BJ (cell line): ENCODE measurements at regions not wholly inside any gene's neighbourhood (a gene's known extent, or its start where the extent isn't known, plus 50 kb on each side); places are given as distances from the start of the nearest gene placed in this dataset.

ENCODE experiments used
- CTCF ChIA-PET: fragments of 350-600 bp; formaldehyde crosslinking; extraction: SDS; loops from one replicate; lab custom pipeline; 2021; ENCODE audit warnings: antibody characterized with exemption, inconsistent platforms; lab: Yijun Ruan, JAX
- POLR2A ChIA-PET: fragments of 300-600 bp; sonication (Branson Sonifier 250); formaldehyde crosslinking; extraction: SDS; loops from one replicate; lab custom pipeline; 2021; ENCODE audit warnings: antibody characterized with exemption; lab: Charles Lee
- DNase-seq: peaks from one replicate; pipeline ENCODE4 v3.0.0-alpha.2; 2011; ENCODE audit warnings: low read depth
- H3K27me3 ChIP-seq: 2 replicates; pipeline ENCODE4 v1.6.0; 2011; ENCODE audit warnings: low read length; ENCODE audit not compliant: control insufficient read depth, insufficient read depth
- H3K36me3 ChIP-seq: 2 replicates; pipeline ENCODE4 v1.5.1; 2011; ENCODE audit warnings: low read length; ENCODE audit not compliant: control insufficient read depth, insufficient read depth
- H3K4me3 ChIP-seq: 2 replicates; pipeline ENCODE4 v1.5.1; 2011; ENCODE audit warnings: low read depth, mild to moderate bottlenecking, control low read depth, low read length
- TF ChIP-seq, protein P1 (sequence below): IDR thresholded peaks from 2 replicates; pipeline ENCODE4 v1.5.1; 2011; ENCODE audit warnings: low read depth, mild to moderate bottlenecking, control low read depth, inconsistent platforms, low read length, moderate library complexity; ENCODE audit not compliant: insufficient read depth

DNA sequence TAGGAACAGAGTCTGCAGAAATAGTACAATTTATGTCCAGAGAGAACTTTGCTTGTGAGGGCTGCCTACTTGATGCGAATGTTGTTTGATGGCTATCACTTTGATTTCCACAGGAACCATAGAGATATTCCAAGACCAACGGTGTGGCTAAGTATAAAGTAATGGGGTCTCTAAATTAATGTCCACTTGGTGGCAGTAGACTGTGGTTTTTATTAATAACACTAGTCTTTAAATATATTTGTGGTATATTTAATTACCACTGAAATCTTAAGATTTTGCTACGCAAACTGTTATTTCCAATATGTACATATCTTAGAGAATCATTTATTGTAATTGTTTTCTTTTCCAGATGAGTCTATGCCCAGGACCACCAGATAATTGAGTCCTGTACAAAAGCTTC is 647.9 kb downstream of the PLA2G4A start:
- TF ChIP-seq, protein P1, sequence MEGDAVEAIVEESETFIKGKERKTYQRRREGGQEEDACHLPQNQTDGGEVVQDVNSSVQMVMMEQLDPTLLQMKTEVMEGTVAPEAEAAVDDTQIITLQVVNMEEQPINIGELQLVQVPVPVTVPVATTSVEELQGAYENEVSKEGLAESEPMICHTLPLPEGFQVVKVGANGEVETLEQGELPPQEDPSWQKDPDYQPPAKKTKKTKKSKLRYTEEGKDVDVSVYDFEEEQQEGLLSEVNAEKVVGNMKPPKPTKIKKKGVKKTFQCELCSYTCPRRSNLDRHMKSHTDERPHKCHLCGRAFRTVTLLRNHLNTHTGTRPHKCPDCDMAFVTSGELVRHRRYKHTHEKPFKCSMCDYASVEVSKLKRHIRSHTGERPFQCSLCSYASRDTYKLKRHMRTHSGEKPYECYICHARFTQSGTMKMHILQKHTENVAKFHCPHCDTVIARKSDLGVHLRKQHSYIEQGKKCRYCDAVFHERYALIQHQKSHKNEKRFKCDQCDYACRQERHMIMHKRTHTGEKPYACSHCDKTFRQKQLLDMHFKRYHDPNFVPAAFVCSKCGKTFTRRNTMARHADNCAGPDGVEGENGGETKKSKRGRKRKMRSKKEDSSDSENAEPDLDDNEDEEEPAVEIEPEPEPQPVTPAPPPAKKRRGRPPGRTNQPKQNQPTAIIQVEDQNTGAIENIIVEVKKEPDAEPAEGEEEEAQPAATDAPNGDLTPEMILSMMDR, result no peak
- Histone ChIP-seq H3K4me3 (no peak overlapping the region), H3K27me3 (no peaks in the 10 kb centered on the region), H3K36me3 (no peaks in the 10 kb centered on the region)
- ChIA-PET POLR2A (no interaction called here), CTCF (interaction anchor here (0.5 kb wide), 1 partner anchor 1528 kb away, joined by 3 read pairs; no protein-coding TSS in a partner anchor)
- no peak for DNase-seq

DNA sequence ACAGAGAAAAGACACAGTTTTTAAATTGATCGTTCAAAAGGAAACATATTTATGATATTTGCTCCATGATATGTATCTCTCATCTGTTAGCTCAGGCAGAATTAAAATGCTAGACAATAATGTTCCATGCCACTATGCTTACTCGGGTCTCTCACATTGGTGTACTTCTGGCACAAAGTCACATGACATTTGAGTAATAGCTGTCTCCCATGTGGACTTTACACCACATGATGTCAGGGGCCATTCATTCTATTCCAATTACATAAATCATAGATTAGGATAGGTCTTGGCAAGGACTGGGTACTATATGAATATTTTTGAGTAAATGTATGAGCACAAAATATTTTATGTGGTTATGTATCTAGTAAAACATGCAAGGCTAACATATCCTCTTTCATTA is 648.4 kb downstream of the PLA2G4A start:
- CTCF ChIA-PET, result no interaction called here

DNA sequence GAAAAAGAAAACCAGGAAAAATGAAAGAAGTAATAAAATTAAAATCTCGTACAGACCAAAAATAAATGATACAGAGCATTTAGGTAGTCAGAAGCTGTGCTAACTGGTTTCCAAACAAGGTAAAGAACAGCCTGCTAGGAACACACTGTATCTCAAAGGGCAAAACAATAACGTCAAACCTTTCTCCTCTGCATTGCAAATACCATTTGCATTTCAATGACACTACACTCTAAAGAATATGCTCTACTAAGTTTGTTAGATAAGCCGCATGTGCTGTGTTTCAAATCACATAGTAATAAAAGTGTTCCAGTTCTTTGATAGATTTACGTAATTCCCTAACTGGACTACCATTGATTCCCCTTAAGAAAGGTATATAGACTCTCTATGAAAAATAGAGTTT is 648.8 kb downstream of the PLA2G4A start:
- ChIA-PET CTCF (no interaction called here), POLR2A (no interaction called here)
- Histone ChIP-seq H3K4me3 (no peak overlapping the region), H3K27me3 (no peaks in the 10 kb centered on the region), H3K36me3 (no peaks in the 10 kb centered on the region)
- TF ChIP-seq, protein P1, result no peak
- DNase-seq, result no peak

More for the DNA sequence above, 648.4 kb downstream of the PLA2G4A start:
- DNase-seq, result no peak
- Histone ChIP-seq H3K36me3 (no peaks in the 10 kb centered on the region), H3K27me3 (no peaks in the 10 kb centered on the region), H3K4me3 (no peak overlapping the region)
- TF ChIP-seq, protein P1, result no peak
- POLR2A ChIA-PET, result no interaction called here

DNA sequence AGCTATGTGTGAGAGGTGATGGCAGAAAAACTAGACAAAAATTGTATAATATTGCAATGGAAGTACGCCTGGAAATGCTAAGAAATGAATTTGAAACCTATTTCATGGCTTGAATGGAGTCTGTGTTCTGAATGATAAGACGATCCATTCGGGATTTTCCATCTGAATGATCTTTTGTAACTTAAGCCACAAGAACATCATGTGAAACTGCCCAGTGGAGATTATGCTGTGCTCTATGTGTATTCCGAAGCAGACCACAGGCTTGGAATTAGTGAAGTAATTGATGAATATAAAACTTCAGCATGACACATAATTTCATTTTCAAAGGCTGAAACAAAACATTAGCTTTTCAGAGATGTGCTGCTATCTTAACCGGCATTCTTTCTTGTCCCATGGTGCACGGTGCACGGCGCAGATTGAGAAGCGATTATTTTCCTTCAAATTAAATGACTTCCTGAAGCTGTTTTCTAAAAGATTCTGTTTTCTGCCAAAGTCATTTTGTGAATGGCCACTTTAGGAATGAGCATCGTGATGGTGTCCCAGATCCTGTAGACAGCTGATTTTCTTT is 652.9 kb downstream of the PLA2G4A start:
- H3K27me3 ChIP-seq, result no peaks in the 10 kb centered on the region
- TF ChIP-seq, protein P1, result no peak
- no peaks in the 10 kb centered on the region for H3K36me3 ChIP-seq
- H3K4me3 ChIP-seq, result no peak overlapping the region
- DNase-seq, result no peak
- ChIA-PET POLR2A (no interaction called here), CTCF (no interaction called here)

DNA sequence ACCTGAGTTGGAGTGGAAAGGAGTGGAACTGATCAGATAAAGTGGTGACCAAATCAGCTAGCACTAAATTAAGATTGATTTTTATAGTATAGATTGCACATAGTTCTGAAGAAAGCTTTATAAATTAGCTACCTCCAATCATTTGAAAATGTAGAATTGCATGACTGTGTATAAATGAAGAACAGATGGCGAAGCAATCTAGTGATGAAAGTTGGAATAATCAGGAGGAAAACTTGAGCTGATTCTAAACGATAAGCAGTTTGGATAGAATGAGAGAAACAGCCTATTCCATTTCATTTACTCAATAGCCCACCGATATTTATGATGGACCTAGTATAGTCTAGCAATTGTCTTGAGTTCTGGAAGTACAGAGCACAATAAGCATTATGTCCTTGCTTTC is 661.5 kb downstream of the PLA2G4A start:
- CTCF ChIA-PET, result no interaction called here
- POLR2A ChIA-PET, result no interaction called here
- no peak overlapping the region for H3K4me3 ChIP-seq
- H3K27me3 ChIP-seq, result no peaks in the 10 kb centered on the region
- DNase-seq, result no peak
- H3K36me3 ChIP-seq, result no peaks in the 10 kb centered on the region
- TF ChIP-seq, protein P1, result no peak
